ENCODE measurements at regions not wholly inside any gene's neighbourhood (a gene's known extent, or its start where the extent isn't known, plus 50 kb on each side); places are given as distances from the start of the nearest gene placed in this dataset.

- Mint-ChIP-seq H3K4me1 (peaks cover 56 to 65% of the 10 kb centered on the region in 2 donors), H3K27me3 (ENCODE audit: low read depth in 2 of 2) (no peaks in the 10 kb centered on the region), H3K4me3 (no peak overlapping the region), H3K9me3 (no peaks in the 10 kb centered on the region), H3K27ac (peak overlapping the region in 1 of 2 donors; percentile 71), H3K36me3 (no peaks in the 10 kb centered on the region)
- intact Hi-C loops (cut with micrococcal nuclease), result no loop called here
- ATAC-seq (no peak), DNase-seq (no peak)
- H3K9me3 ChIP-seq (ENCODE audit: control insufficient read depth, insufficient read depth, low read length), result no peaks in the 10 kb centered on the region
- WGBS (ENCODE audit: insufficient coverage), result 94% methylated on average over 18 of the region's 18 CpGs
- H3K27ac ChIP-seq (ENCODE audit: low read length), result no peak overlapping the region
- no peaks in the 10 kb centered on the region for H3K27me3 ChIP-seq (ENCODE audit: control insufficient read depth, insufficient read depth, low read length)
- H3K4me1 ChIP-seq (ENCODE audit: control insufficient read depth, insufficient read depth, low read length), result peaks cover 83% of the 10 kb centered on the region
- no peak overlapping the region for H3K4me3 ChIP-seq (ENCODE audit: low read length)
- no peaks in the 10 kb centered on the region for H3K36me3 ChIP-seq (ENCODE audit: control insufficient read depth, insufficient read depth, low read length)
- TF ChIP-seq CTCF (IDR thresholded peaks at IDR 0.05), result no peak
These were observed 57.0 kb upstream of the ATP12A start for GRCh38 chr13:24623149-24623665.

DNA sequence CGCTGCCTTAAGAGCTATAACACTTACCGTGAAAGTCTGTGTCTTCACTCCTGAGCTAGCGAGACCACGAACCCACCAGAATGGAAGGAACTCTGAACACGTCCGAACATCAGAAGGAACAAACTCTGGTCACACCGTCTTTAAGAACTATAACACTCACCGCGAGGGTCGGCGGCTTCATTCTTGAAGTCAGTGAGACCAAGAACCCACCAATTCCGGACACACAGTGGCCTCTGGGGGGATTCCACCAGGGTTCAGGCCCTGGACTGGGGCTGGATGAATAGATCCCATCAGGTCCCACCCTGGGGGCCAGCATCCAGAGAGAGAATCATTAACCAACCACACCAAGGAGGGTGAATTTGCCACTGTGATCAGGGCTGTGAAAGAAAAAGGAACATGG, 55.8 kb upstream of the ATP12A start:
- Histone ChIP-seq H3K27ac (ENCODE audit: low read length) (no peak overlapping the region), H3K4me1 (ENCODE audit: control insufficient read depth, insufficient read depth, low read length) (peaks cover 71% of the 10 kb centered on the region), H3K4me3 (ENCODE audit: low read length) (no peak overlapping the region), H3K9me3 (ENCODE audit: control insufficient read depth, insufficient read depth, low read length) (no peaks in the 10 kb centered on the region), H3K27me3 (ENCODE audit: control insufficient read depth, insufficient read depth, low read length) (no peaks in the 10 kb centered on the region), H3K36me3 (ENCODE audit: control insufficient read depth, insufficient read depth, low read length) (no peaks in the 10 kb centered on the region)
- Mint-ChIP-seq H3K27ac (peak overlapping the region; percentile 85 to 87), H3K27me3 (ENCODE audit: low read depth in 2 of 2) (no peaks in the 10 kb centered on the region), H3K4me1 (peaks cover 52 to 53% of the 10 kb centered on the region in 2 donors), H3K36me3 (no peaks in the 10 kb centered on the region), H3K4me3 (peak overlapping the region; percentile 31), H3K9me3 (no peaks in the 10 kb centered on the region)
- ATAC-seq (no peak), DNase-seq (no peak)
- intact Hi-C loops (cut with micrococcal nuclease), result no loop called here
- 85% methylated on average over 12 of the region's 12 CpGs for WGBS (ENCODE audit: insufficient coverage)
- no peak for TF ChIP-seq CTCF (IDR thresholded peaks at IDR 0.05)

GRCh38 chr13:24624801-24625231, 55.4 kb upstream of the ATP12A start:
- H3K36me3 Mint-ChIP-seq, result no peaks in the 10 kb centered on the region
- intact Hi-C loops (cut with micrococcal nuclease), result no loop called here
- no peaks in the 10 kb centered on the region for H3K27me3 Mint-ChIP-seq (ENCODE audit: low read depth in 2 of 2)
- peak overlapping the region; percentile 58 for H3K4me3 Mint-ChIP-seq
- 82% methylated on average over 7 of the region's 7 CpGs for WGBS (ENCODE audit: insufficient coverage)
- H3K27ac Mint-ChIP-seq, result peak overlapping the region; percentile 85 to 87
- no peak for TF ChIP-seq CTCF (IDR thresholded peaks at IDR 0.05)
- H3K9me3 Mint-ChIP-seq, result no peaks in the 10 kb centered on the region
- Histone ChIP-seq H3K27ac (ENCODE audit: low read length) (peak overlapping the region; percentile 70), H3K9me3 (ENCODE audit: control insufficient read depth, insufficient read depth, low read length) (no peaks in the 10 kb centered on the region), H3K36me3 (ENCODE audit: control insufficient read depth, insufficient read depth, low read length) (no peaks in the 10 kb centered on the region), H3K27me3 (ENCODE audit: control insufficient read depth, insufficient read depth, low read length) (no peaks in the 10 kb centered on the region), H3K4me1 (ENCODE audit: control insufficient read depth, insufficient read depth, low read length) (peaks cover 67% of the 10 kb centered on the region), H3K4me3 (ENCODE audit: low read length) (no peak overlapping the region)
- no peak for ATAC-seq
- no peak for DNase-seq
- H3K4me1 Mint-ChIP-seq, result peaks cover 49% of the 10 kb centered on the region in 2 donors

- ATAC-seq (no peak), DNase-seq (peak in 1 of 2 donors; percentile 59)
- WGBS (ENCODE audit: insufficient coverage), result 18% methylated on average over 2 of the region's 3 CpGs
- H3K4me3 Mint-ChIP-seq, result peak overlapping the region; percentile 58
- Histone ChIP-seq H3K27me3 (ENCODE audit: control insufficient read depth, insufficient read depth, low read length) (no peaks in the 10 kb centered on the region), H3K36me3 (ENCODE audit: control insufficient read depth, insufficient read depth, low read length) (no peaks in the 10 kb centered on the region), H3K4me3 (ENCODE audit: low read length) (no peak overlapping the region), H3K9me3 (ENCODE audit: control insufficient read depth, insufficient read depth, low read length) (no peaks in the 10 kb centered on the region), H3K27ac (ENCODE audit: low read length) (peak overlapping the region; percentile 70), H3K4me1 (ENCODE audit: control insufficient read depth, insufficient read depth, low read length) (peaks cover 62% of the 10 kb centered on the region)
- peak overlapping the region; percentile 85 to 87 for H3K27ac Mint-ChIP-seq
- H3K9me3 Mint-ChIP-seq, result no peaks in the 10 kb centered on the region
- intact Hi-C loops (cut with micrococcal nuclease), result no loop called here
- no peaks in the 10 kb centered on the region for H3K27me3 Mint-ChIP-seq (ENCODE audit: low read depth in 2 of 2)
- H3K36me3 Mint-ChIP-seq, result no peaks in the 10 kb centered on the region
- H3K4me1 Mint-ChIP-seq, result peaks cover 49 to 50% of the 10 kb centered on the region in 2 donors
- TF ChIP-seq CTCF (IDR thresholded peaks at IDR 0.05), result no peak
These were observed 54.9 kb upstream of the ATP12A start for GRCh38 chr13:24625331-24625731.

Data from natural killer cell (primary cell).